HepG2 (cell line): ENCODE measurements at regions not wholly inside any gene's neighbourhood (a gene's known extent, or its start where the extent isn't known, plus 50 kb on each side); places are given as distances from the start of the nearest gene placed in this dataset.

Source experiments
- ATAC-seq: fragments of 200-7000 bp; cut with Tn5 transposase; 3 replicates; pipeline ENCODE4 v1.9.1; 2020; ENCODE audit warnings: mild to moderate bottlenecking, moderate library complexity
- BruUV-seq: library from RNA; stranded (reverse); fragments of 400-500 nt; replicated peaks from 2 replicates; lab custom pipeline; 2021; lab: Mats Ljungman, UMichigan
- CTCF ChIA-PET: fragments of 300-600 bp; formaldehyde crosslinking; extraction: SDS; loops from one replicate; lab custom pipeline; 2021; ENCODE audit warnings: low total read pairs, inconsistent platforms, low intra/inter-chr PET ratio; lab: Yijun Ruan, JAX
- POLR2A ChIA-PET: fragments of 350-600 bp; sonication (Branson Sonifier 250); formaldehyde crosslinking; loops from one replicate; lab custom pipeline; 2020; ENCODE audit warnings: antibody characterized with exemption, inconsistent platforms; lab: Yijun Ruan, JAX
- DNase-seq: peaks from one replicate; pipeline ENCODE4 v3.0.0-alpha.2; 2015; ENCODE audit warnings: low spot score
- FAIRE-seq: peaks from 3 replicates; lab custom pipeline; 2011; peaks lifted over from hg19 to GRCh38; lab: Jason Lieb, UNC
- H2AFZ ChIP-seq: one replicate; pipeline ENCODE4 v1.6.1; 2011; ENCODE audit warnings: low read length, inconsistent platforms
- H3K27ac ChIP-seq: fragments of 300-600 bp; 3 replicates; pipeline ENCODE4 v1.8.0; 2011; ENCODE audit warnings: mixed run types, mild to moderate bottlenecking, mixed read lengths, low read length, inconsistent platforms; ENCODE audit not compliant: insufficient read depth; ENCODE audit errors: extremely low read length
- H3K27me3 ChIP-seq, 2 experiments: fragments of 200-600 bp in 1 of 2; 2 replicates in 1 of 2; 3 replicates in 1 of 2; pipeline versions ENCODE4 v1.6.0 to v1.8.0; 2011; ENCODE audit warnings: low read length in 2 of 2, mild to moderate bottlenecking in 2 of 2, moderate library complexity in 2 of 2, inconsistent platforms in 1 of 2; ENCODE audit not compliant: insufficient read depth in 2 of 2, control insufficient read depth in 1 of 2
- H3K36me3 ChIP-seq, 2 experiments: fragments of 200-600 bp in 1 of 2; replicated peaks in 1 of 2; 2 replicates in 1 of 2; 3 replicates in 1 of 2; pipeline versions ENCODE4 v1.5.1 to v1.8.0; 2011; ENCODE audit warnings: low read length in 2 of 2, inconsistent platforms in 1 of 2; ENCODE audit not compliant: insufficient read depth in 2 of 2, control insufficient read depth in 1 of 2
- H3K4me1 ChIP-seq: 2 replicates; pipeline ENCODE4 v1.5.1; 2012; ENCODE audit warnings: low read length, inconsistent platforms; ENCODE audit not compliant: insufficient read depth
- H3K4me2 ChIP-seq: 2 replicates; pipeline ENCODE4 v1.6.0; 2011; ENCODE audit warnings: low read depth, low read length, inconsistent platforms
- H3K4me3 ChIP-seq, 3 experiments: fragments of 200-600 bp in 1 of 3; sonication (generic), shearing (Covaris generic) in 1 of 3; replicated peaks in 1 of 3; 2 replicates each; pipeline ENCODE4 v1.5.1; 2011 to 2016; ENCODE audit warnings: low read length in 3 of 3, inconsistent platforms in 2 of 3, low read depth in 2 of 3, mild to moderate bottlenecking in 2 of 3, control low read depth in 1 of 3, mixed read lengths in 1 of 3; ENCODE audit not compliant: insufficient read depth in 1 of 3
- H3K79me2 ChIP-seq: one replicate; pipeline ENCODE4 v1.6.1; 2011; ENCODE audit warnings: low read length, inconsistent platforms; ENCODE audit not compliant: insufficient read depth
- H3K9ac ChIP-seq: 2 replicates; pipeline ENCODE4 v1.6.0; 2011; ENCODE audit warnings: mild to moderate bottlenecking, low read depth, low read length, inconsistent platforms; ENCODE audit not compliant: insufficient read depth
- H3K9me3 ChIP-seq: 2 replicates; pipeline ENCODE4 v1.5.1; 2012; ENCODE audit warnings: mild to moderate bottlenecking, low read length
- H4K20me1 ChIP-seq: 2 replicates; pipeline ENCODE4 v1.6.0; 2011; ENCODE audit warnings: inconsistent platforms, mild to moderate bottlenecking, low read length, moderate library complexity; ENCODE audit not compliant: insufficient read depth
- ELF3 ChIP-seq: IDR thresholded peaks from 2 replicates; pipeline ENCODE4 v1.6.1; 2016; ENCODE audit warnings: missing genetic modification reagents, missing compliant biosample characterization
- FOXK1 ChIP-seq: sonication (generic); formaldehyde crosslinking; IDR thresholded peaks from 2 replicates; pipeline ENCODE4 v1.4.0; 2020; ENCODE audit warnings: low read depth, missing genetic modification reagents, borderline replicate concordance
- IRF2 ChIP-seq: IDR thresholded peaks from 2 replicates; pipeline ENCODE4 v1.6.1; 2018; ENCODE audit warnings: missing genetic modification reagents, missing compliant biosample characterization
- IRX3 ChIP-seq: sonication (generic); formaldehyde crosslinking; IDR thresholded peaks from 2 replicates; pipeline ENCODE4 v1.8.1; 2023; ENCODE audit warnings: mild to moderate bottlenecking, low read depth, missing genetic modification reagents, borderline replicate concordance
- KDM5B ChIP-seq: sonication (generic); formaldehyde crosslinking; IDR thresholded peaks from 2 replicates; pipeline ENCODE4 v1.4.0; 2020; ENCODE audit warnings: missing genetic modification reagents, mild to moderate bottlenecking, borderline replicate concordance
- LCORL ChIP-seq, 2 experiments: fragments of 450-650 bp in 1 of 2; sonication (generic) in 1 of 2; formaldehyde crosslinking in 1 of 2; IDR thresholded peaks; 2 replicates each; pipeline versions ENCODE4 v1.5.0 to v1.6.1; 2017 to 2020; ENCODE audit warnings: antibody characterized with exemption in 1 of 2, missing genetic modification reagents in 1 of 2
- PHF8 ChIP-seq: sonication (generic); formaldehyde crosslinking; IDR thresholded peaks from 2 replicates; pipeline ENCODE4 v1.5.0; 2020; ENCODE audit warnings: missing genetic modification reagents
- PLRG1 ChIP-seq: fragments of 450-650 bp; conservative IDR thresholded peaks from 2 replicates; pipeline ENCODE4 v1.6.1; 2016
- RBM39 ChIP-seq: fragments of 200-400 bp; formaldehyde crosslinking; IDR thresholded peaks from one replicate; pipeline ENCODE4 v1.6.1; 2018; ENCODE audit warnings: antibody characterized with exemption, mild to moderate bottlenecking, low read depth, low read length; ENCODE audit not compliant: poor library complexity, severe bottlenecking
- TCF7L2 ChIP-seq: IDR thresholded peaks from 2 replicates; pipeline ENCODE4 v1.6.1; 2011; ENCODE audit warnings: mild to moderate bottlenecking, low read depth, low read length, moderate library complexity
- ZBTB20 ChIP-seq: sonication (generic); formaldehyde crosslinking; IDR thresholded peaks from 2 replicates; pipeline ENCODE4 v1.8.1; 2023; ENCODE audit warnings: missing genetic modification reagents, low read depth, mild to moderate bottlenecking, borderline replicate concordance
- ZFP36L2 ChIP-seq: sonication (generic); formaldehyde crosslinking; IDR thresholded peaks from 2 replicates; pipeline ENCODE4 v1.4.0; 2020; ENCODE audit warnings: missing genetic modification reagents
- ZMAT5 ChIP-seq: sonication (generic); formaldehyde crosslinking; IDR thresholded peaks from 2 replicates; pipeline ENCODE4 v1.5.0; 2020; ENCODE audit warnings: mild to moderate bottlenecking, low read depth, missing genetic modification reagents, borderline replicate concordance
- ZNF24 ChIP-seq: fragments of 450-650 bp; IDR thresholded peaks from 2 replicates; pipeline ENCODE4 v1.6.1; 2017; ENCODE audit warnings: antibody characterized with exemption, mild to moderate bottlenecking
- ZNF296 ChIP-seq: sonication (generic); formaldehyde crosslinking; conservative IDR thresholded peaks from 2 replicates; pipeline ENCODE4 v1.5.0; 2020; ENCODE audit warnings: mild to moderate bottlenecking, missing genetic modification reagents
- ZNF343 ChIP-seq: sonication (generic); formaldehyde crosslinking; IDR thresholded peaks from 2 replicates; pipeline ENCODE4 v1.4.0; 2020; ENCODE audit warnings: mild to moderate bottlenecking, missing genetic modification reagents
- ZNF607 ChIP-seq: sonication (generic); formaldehyde crosslinking; IDR thresholded peaks from 2 replicates; pipeline ENCODE4 v1.5.1; 2020; ENCODE audit warnings: missing genetic modification reagents, mild to moderate bottlenecking, borderline replicate concordance
- ZNF816 ChIP-seq: sonication (generic); formaldehyde crosslinking; IDR thresholded peaks from 2 replicates; pipeline ENCODE4 v1.8.0; 2022; ENCODE audit warnings: missing genetic modification reagents, mild to moderate bottlenecking, borderline replicate concordance
- WGBS: methylation state at CpG from one replicate; pipeline ENCODE4 v1.1.6; 2017; ENCODE audit warnings: low lambda C conversion rate; 5-methylcytosine and 5-hydroxymethylcytosine counted together
- in situ Hi-C: cut with HindIII; loops from 2 replicates; pipeline ENCODE4 v1.10.0; 2017; ENCODE audit warnings: low pct_unique_long_range_greater_than_20kb; ENCODE audit not compliant: extremely low pct_ligation_motif_present
- intact Hi-C: fragments of 100-400 bp; cut with micrococcal nuclease; formaldehyde crosslinking; loops from one replicate; pipeline ENCODE4 v1.10.0; 2022; ENCODE audit not compliant: unreplicated experiment

- intact Hi-C loops, result no loop called here
- FAIRE-seq, result no peak
- WGBS, result 43% methylated on average over 11 of the region's 11 CpGs
These were observed 221.1 kb upstream of the TLE3 start for GRCh38 chr15:70318594-70319465.

More at GRCh38 chr15:70318594-70319465, 221.1 kb upstream of the TLE3 start:
- Histone ChIP-seq H3K4me2 (no peak overlapping the region), H3K36me3 (no peaks in the 10 kb centered on the region), H3K79me2 (no peaks in the 10 kb centered on the region)
- no peak for TF ChIP-seq ZMAT5 (CRISPR knock-in tag)
- no peak for TF ChIP-seq ZNF607 (CRISPR knock-in tag)
- TF ChIP-seq PLRG1, result no peak
- TF ChIP-seq ZFP36L2 (CRISPR knock-in tag), result no peak
- no peak for TF ChIP-seq FOXK1 (CRISPR knock-in tag)
- no peak for TF ChIP-seq IRF2 (CRISPR knock-in tag)
- no peak for TF ChIP-seq LCORL (IDR thresholded peaks at IDR 0.05)
- TF ChIP-seq LCORL (CRISPR knock-in tag; IDR thresholded peaks at IDR 0.05), result no peak
- no peak for TF ChIP-seq IRX3 (CRISPR knock-in tag)
- TF ChIP-seq KDM5B (CRISPR knock-in tag), result no peak
- TF ChIP-seq ZNF24, result no peak
- TF ChIP-seq ELF3, result no peak
- no peak for TF ChIP-seq ZNF343 (CRISPR knock-in tag)
- no peak for TF ChIP-seq PHF8
- TF ChIP-seq ZNF296 (CRISPR knock-in tag), result no peak
- TF ChIP-seq ZBTB20, result no peak
- TF ChIP-seq RBM39, result no peak
- no peak for TF ChIP-seq TCF7L2
- no peak for TF ChIP-seq ZNF816 (CRISPR knock-in tag)
- TF ChIP-seq, all 625 proteins: peak for 0
- BruUV-seq, result no TSS peak
- ATAC-seq (no peak), DNase-seq (no peak)
- ChIA-PET CTCF (no interaction called here), POLR2A (no interaction called here)
- Histone ChIP-seq H4K20me1 (no peaks in the 10 kb centered on the region), H3K9me3 (no peaks in the 10 kb centered on the region), H3K9ac (no peak overlapping the region), H2AFZ (no peak overlapping the region), H3K4me1 (no peaks in the 10 kb centered on the region), H3K27me3 (peaks cover 0 to 8% of the 10 kb centered on the region in 2 experiments; a peak in 4 of 5 replicates), H3K4me3 (no peak overlapping the region), H3K27ac (no peak overlapping the region)
- in situ Hi-C loops, result no loop called here
